Uterus (tissue), 3 donors: ENCODE measurements at regions not wholly inside any gene's neighbourhood (a gene's known extent, or its start where the extent isn't known, plus 50 kb on each side); places are given as distances from the start of the nearest gene placed in this dataset.
A peak's percentile ranks its signal among the peaks of the same experiment; 100 is the strongest.

Source experiments
- DNase-seq, 2 donors: peaks; one replicate each; pipeline ENCODE4 v3.0.0-alpha.2; 2019 to 2020
- H3K27ac ChIP-seq, 2 donors: fragments of 200-600 bp; sonication (generic); 1 replicate in 1 of 2; 2 replicates in 1 of 2; pipeline ENCODE4 v1.5.1; 2016 to 2018
- H3K27me3 ChIP-seq, 2 donors: fragments of 200-600 bp; sonication (generic); one replicate each; pipeline ENCODE4 v1.5.1; 2018 to 2019; ENCODE audit warnings: control low read depth in 1 of 2
- H3K36me3 ChIP-seq, 2 donors: fragments of 200-600 bp; sonication (generic); one replicate each; pipeline ENCODE4 v1.5.1; 2019; ENCODE audit warnings: control low read depth in 1 of 2
- H3K4me1 ChIP-seq, 2 donors: fragments of 200-600 bp; sonication (generic); one replicate each; pipeline ENCODE4 v1.5.1; 2018 to 2019; ENCODE audit warnings: control low read depth in 1 of 2
- H3K4me3 ChIP-seq, 2 donors: fragments of 200-600 bp; sonication (generic); 1 replicate in 1 of 2; 2 replicates in 1 of 2; pipeline ENCODE4 v1.5.1; 2018 to 2019; ENCODE audit warnings: mild to moderate bottlenecking in 1 of 2
- H3K9me3 ChIP-seq, 2 donors: fragments of 200-600 bp; sonication (generic); one replicate each; pipeline ENCODE4 v1.5.1; 2019; ENCODE audit warnings: control low read depth in 1 of 2
- POLR2A ChIP-seq, 2 donors: fragments of 450-650 bp; IDR thresholded peaks; one replicate each; pipeline ENCODE4 v1.6.1; 2016; ENCODE audit warnings: antibody characterized with exemption in 2 of 2, mild to moderate bottlenecking in 1 of 2, moderate library complexity in 1 of 2
- intact Hi-C: fragments of 100-400 bp; cut with DNase I; formaldehyde crosslinking; loops from one replicate; pipeline ENCODE4 v1.15.1; 2023; ENCODE audit warnings: low total_unique reads
- TF ChIP-seq, protein P1 (sequence below), 4 experiments: fragments of 200-600 bp in 2 of 4; fragments of 450-650 bp in 2 of 4; sonication (generic) in 2 of 4; IDR thresholded peaks; one replicate each; pipeline ENCODE4 v1.5.1; 2016 to 2019; ENCODE audit warnings: antibody characterized with exemption in 4 of 4, mild to moderate bottlenecking in 2 of 4, moderate library complexity in 1 of 4
- donor health status: DM: yes; HTN: yes; CAD: no.

GRCh38 chr17:81345228-81346089 lies 49.8 kb upstream of the BAHCC1 start:
- peak overlapping the region; percentile 97 to 98 for H3K27ac ChIP-seq
- H3K4me1 ChIP-seq = peaks cover 0 to 16% of the 10 kb centered on the region in 2 donors
- H3K4me3 ChIP-seq = peak overlapping the region; percentile 67 to 89
- intact Hi-C loops = no loop called here
- peak; percentile 88 to 89 for DNase-seq
- H3K27me3 ChIP-seq = no peaks in the 10 kb centered on the region
- no peaks in the 10 kb centered on the region for H3K36me3 ChIP-seq
- no peaks in the 10 kb centered on the region for H3K9me3 ChIP-seq
- TF ChIP-seq POLR2A (IDR thresholded peaks at IDR 0.05) = peak; percentile 39 to 79
- TF ChIP-seq, protein P1, sequence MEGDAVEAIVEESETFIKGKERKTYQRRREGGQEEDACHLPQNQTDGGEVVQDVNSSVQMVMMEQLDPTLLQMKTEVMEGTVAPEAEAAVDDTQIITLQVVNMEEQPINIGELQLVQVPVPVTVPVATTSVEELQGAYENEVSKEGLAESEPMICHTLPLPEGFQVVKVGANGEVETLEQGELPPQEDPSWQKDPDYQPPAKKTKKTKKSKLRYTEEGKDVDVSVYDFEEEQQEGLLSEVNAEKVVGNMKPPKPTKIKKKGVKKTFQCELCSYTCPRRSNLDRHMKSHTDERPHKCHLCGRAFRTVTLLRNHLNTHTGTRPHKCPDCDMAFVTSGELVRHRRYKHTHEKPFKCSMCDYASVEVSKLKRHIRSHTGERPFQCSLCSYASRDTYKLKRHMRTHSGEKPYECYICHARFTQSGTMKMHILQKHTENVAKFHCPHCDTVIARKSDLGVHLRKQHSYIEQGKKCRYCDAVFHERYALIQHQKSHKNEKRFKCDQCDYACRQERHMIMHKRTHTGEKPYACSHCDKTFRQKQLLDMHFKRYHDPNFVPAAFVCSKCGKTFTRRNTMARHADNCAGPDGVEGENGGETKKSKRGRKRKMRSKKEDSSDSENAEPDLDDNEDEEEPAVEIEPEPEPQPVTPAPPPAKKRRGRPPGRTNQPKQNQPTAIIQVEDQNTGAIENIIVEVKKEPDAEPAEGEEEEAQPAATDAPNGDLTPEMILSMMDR (IDR thresholded peaks at IDR 0.05) = peak in 3 of 4 experiments; percentile 9 to 80 (median 37)
